ENCODE measurements at regions not wholly inside any gene's neighbourhood (a gene's known extent, or its start where the extent isn't known, plus 50 kb on each side); places are given as distances from the start of the nearest gene placed in this dataset.

GRCh38 chr10:59558066-59558465, 151.6 kb downstream of the SLC16A9 start:
- Mint-ChIP-seq H3K27me3 (no peaks in the 10 kb centered on the region), H3K9me3 (no peaks in the 10 kb centered on the region), H3K4me1 (ENCODE audit: low read depth) (no peaks in the 10 kb centered on the region), H3K36me3 (ENCODE audit: low read depth) (no peaks in the 10 kb centered on the region), H3K4me3 (no peak overlapping the region), H3K27ac (no peak overlapping the region)
- ChIA-PET CTCF (no interaction called here), POLR2A (no interaction called here)
- TF ChIP-seq CTCF (IDR thresholded peaks at IDR 0.05), result no peak
- ATAC-seq (no peak), DNase-seq (no peak)
- intact Hi-C loops (cut with micrococcal nuclease), result no loop called here

- no peak overlapping the region for H3K27ac Mint-ChIP-seq
- DNase-seq, result no peak
- ChIA-PET CTCF (no interaction called here), POLR2A (no interaction called here)
- intact Hi-C loops (cut with micrococcal nuclease), result no loop called here
- no peaks in the 10 kb centered on the region for H3K4me1 Mint-ChIP-seq (ENCODE audit: low read depth)
- H3K9me3 Mint-ChIP-seq, result no peaks in the 10 kb centered on the region
- no peaks in the 10 kb centered on the region for H3K36me3 Mint-ChIP-seq (ENCODE audit: low read depth)
- no peaks in the 10 kb centered on the region for H3K27me3 Mint-ChIP-seq
- no peak overlapping the region for H3K4me3 Mint-ChIP-seq
- no peak for ATAC-seq
- TF ChIP-seq CTCF (IDR thresholded peaks at IDR 0.05), result no peak
Observed at GRCh38 chr10:59557642-59558041, 152.0 kb downstream of the SLC16A9 start.

GRCh38 chr10:59557052-59557451, 152.6 kb downstream of the SLC16A9 start:
- Mint-ChIP-seq H3K9me3 (no peaks in the 10 kb centered on the region), H3K4me3 (no peak overlapping the region), H3K27ac (no peak overlapping the region), H3K27me3 (no peaks in the 10 kb centered on the region), H3K36me3 (ENCODE audit: low read depth) (no peaks in the 10 kb centered on the region), H3K4me1 (ENCODE audit: low read depth) (no peaks in the 10 kb centered on the region)
- DNase-seq, result no peak
- TF ChIP-seq CTCF (IDR thresholded peaks at IDR 0.05), result no peak
- CTCF ChIA-PET, result no interaction called here
- intact Hi-C loops (cut with micrococcal nuclease), result no loop called here
- POLR2A ChIA-PET, result no interaction called here
- ATAC-seq, result no peak

GRCh38 chr10:59553162-59553900, 156.3 kb downstream of the SLC16A9 start:
- ATAC-seq (no peak), DNase-seq (no peak)
- Mint-ChIP-seq H3K36me3 (ENCODE audit: low read depth) (no peaks in the 10 kb centered on the region), H3K27ac (no peak overlapping the region), H3K4me3 (no peak overlapping the region), H3K27me3 (no peaks in the 10 kb centered on the region), H3K4me1 (ENCODE audit: low read depth) (no peaks in the 10 kb centered on the region), H3K9me3 (no peaks in the 10 kb centered on the region)
- ChIA-PET CTCF (no interaction called here), POLR2A (no interaction called here)
- TF ChIP-seq CTCF (IDR thresholded peaks at IDR 0.05), result no peak
- intact Hi-C loops (cut with micrococcal nuclease), result no loop called here

- POLR2A ChIA-PET, result no interaction called here
- H3K27me3 Mint-ChIP-seq, result no peaks in the 10 kb centered on the region
- no peaks in the 10 kb centered on the region for H3K9me3 Mint-ChIP-seq
- DNase-seq (no peak), ATAC-seq (no peak)
- no peaks in the 10 kb centered on the region for H3K4me1 Mint-ChIP-seq (ENCODE audit: low read depth)
- H3K4me3 Mint-ChIP-seq, result no peak overlapping the region
- no peak overlapping the region for H3K27ac Mint-ChIP-seq
- H3K36me3 Mint-ChIP-seq (ENCODE audit: low read depth), result no peaks in the 10 kb centered on the region
- CTCF ChIA-PET, result no interaction called here
- intact Hi-C loops (cut with micrococcal nuclease), result no loop called here
- no peak for TF ChIP-seq CTCF (IDR thresholded peaks at IDR 0.05)
Observed at GRCh38 chr10:59550061-59550460, 159.6 kb downstream of the SLC16A9 start.

Data from activated CD8-positive, alpha-beta T cell treated with anti-CD3 and anti-CD28 coated beads for 36 hours (primary cell).